HEK293T (cell line): ENCODE measurements at regions not wholly inside any gene's neighbourhood (a gene's known extent, or its start where the extent isn't known, plus 50 kb on each side); places are given as distances from the start of the nearest gene placed in this dataset.

Experiments used
- CTCF ChIA-PET: fragments of 350-600 bp; formaldehyde crosslinking; extraction: SDS; loops from one replicate; lab custom pipeline; 2021; ENCODE audit warnings: antibody characterized with exemption, inconsistent platforms; lab: Yijun Ruan, JAX
- POLR2A ChIA-PET: fragments of 350-600 bp; formaldehyde crosslinking; extraction: SDS; loops from one replicate; lab custom pipeline; 2020; ENCODE audit warnings: antibody characterized with exemption, inconsistent platforms; lab: Yijun Ruan, JAX
- DNase-seq: peaks from one replicate; pipeline ENCODE4 v3.0.0; 2012; ENCODE audit warnings: mixed read lengths; ENCODE audit errors: extremely low spot score
- ARNT ChIP-seq: fragments of 450-650 bp; IDR thresholded peaks from 2 replicates; pipeline ENCODE4 v1.6.1; 2017; ENCODE audit warnings: mild to moderate bottlenecking
- BHLHE40 ChIP-seq: fragments of 450-650 bp; IDR thresholded peaks from 2 replicates; pipeline ENCODE4 v1.6.1; 2016; ENCODE audit warnings: mild to moderate bottlenecking, moderate library complexity, borderline replicate concordance
- CTBP1 ChIP-seq: fragments of 450-650 bp; IDR thresholded peaks from 2 replicates; pipeline ENCODE4 v1.6.1; 2016; ENCODE audit warnings: borderline replicate concordance
- ELF4 ChIP-seq: fragments of 450-650 bp; IDR thresholded peaks from 2 replicates; pipeline ENCODE4 v1.6.1; 2017; ENCODE audit warnings: antibody characterized with exemption
- FOXA1 ChIP-seq: fragments of 450-650 bp; IDR thresholded peaks from 2 replicates; pipeline ENCODE4 v1.6.1; 2016; ENCODE audit warnings: mild to moderate bottlenecking
- FOXK2 ChIP-seq: fragments of 450-650 bp; IDR thresholded peaks from 2 replicates; pipeline ENCODE4 v1.6.1; 2016; ENCODE audit warnings: mild to moderate bottlenecking
- FOXM1 ChIP-seq: fragments of 450-650 bp; IDR thresholded peaks from 2 replicates; pipeline ENCODE4 v1.6.1; 2017; ENCODE audit warnings: mild to moderate bottlenecking, borderline replicate concordance
- HDGF ChIP-seq: fragments of 450-650 bp; IDR thresholded peaks from 2 replicates; pipeline ENCODE4 v1.6.1; 2017; ENCODE audit warnings: antibody characterized with exemption, borderline replicate concordance
- L3MBTL2 ChIP-seq: fragments of 450-650 bp; conservative IDR thresholded peaks from 2 replicates; pipeline ENCODE4 v1.6.1; 2016; ENCODE audit warnings: mild to moderate bottlenecking
- LEF1 ChIP-seq: fragments of 450-650 bp; IDR thresholded peaks from 2 replicates; pipeline ENCODE4 v1.6.1; 2017; ENCODE audit warnings: mild to moderate bottlenecking, borderline replicate concordance
- NFRKB ChIP-seq: fragments of 450-650 bp; IDR thresholded peaks from 2 replicates; pipeline ENCODE4 v1.6.1; 2016; ENCODE audit warnings: mild to moderate bottlenecking, moderate library complexity
- PKNOX1 ChIP-seq: fragments of 450-650 bp; IDR thresholded peaks from 2 replicates; pipeline ENCODE4 v1.6.1; 2016
- SP1 ChIP-seq: fragments of 450-650 bp; IDR thresholded peaks from 2 replicates; pipeline ENCODE4 v1.6.1; 2017
- SUZ12 ChIP-seq: fragments of 450-650 bp; IDR thresholded peaks from 2 replicates; pipeline ENCODE4 v1.6.1; 2016; ENCODE audit warnings: mild to moderate bottlenecking
- TARDBP ChIP-seq: fragments of 450-650 bp; IDR thresholded peaks from 2 replicates; pipeline ENCODE4 v1.6.1; 2016
- ZNF384 ChIP-seq: fragments of 450-650 bp; IDR thresholded peaks from 2 replicates; pipeline ENCODE4 v1.6.1; 2016

GRCh38 chr6:90914312-90914711 lies 327.4 kb upstream of the MAP3K7 start:
- TF ChIP-seq FOXA1: no peak
- no peak for TF ChIP-seq LEF1
- TF ChIP-seq CTBP1: no peak
- no peak for TF ChIP-seq ELF4
- TF ChIP-seq ZNF384: no peak
- TF ChIP-seq L3MBTL2: no peak
- no peak for TF ChIP-seq HDGF
- no peak for TF ChIP-seq SP1
- TF ChIP-seq NFRKB: no peak
- TF ChIP-seq ARNT: no peak
- no peak for TF ChIP-seq FOXK2
- no peak for TF ChIP-seq TARDBP
- no peak for DNase-seq
- POLR2A ChIA-PET: no interaction called here
- CTCF ChIA-PET: no interaction called here

GRCh38 chr6:90913266-90913960 lies 326.5 kb upstream of the MAP3K7 start:
- TF ChIP-seq BHLHE40 (no peak), SUZ12 (no peak), L3MBTL2 (no peak), NFRKB (no peak), LEF1 (no peak), TARDBP (no peak), PKNOX1 (no peak), ELF4 (no peak), FOXA1 (no peak), CTBP1 (no peak), ARNT (no peak), FOXM1 (no peak), HDGF (no peak), FOXK2 (no peak), ZNF384 (no peak), SP1 (no peak)
- ChIA-PET POLR2A (no interaction called here), CTCF (interaction anchor here (0.5 to 0.6 kb wide), 2 partner anchors 326 to 394 kb away, joined by 3 read pairs; no protein-coding TSS in a partner anchor)
- DNase-seq: no peak

- POLR2A ChIA-PET: no interaction called here
- TF ChIP-seq L3MBTL2 (no peak), PKNOX1 (peak; percentile 55; the same call in 1 of the 2 replicates)
- peak; percentile 21 for DNase-seq
- CTCF ChIA-PET: interaction anchor here (0.6 kb wide), 1 partner anchor 373 kb away, joined by 3 read pairs; no protein-coding TSS in a partner anchor
Measured at GRCh38 chr6:90911642-90912041, 324.8 kb upstream of the MAP3K7 start.

DNA sequence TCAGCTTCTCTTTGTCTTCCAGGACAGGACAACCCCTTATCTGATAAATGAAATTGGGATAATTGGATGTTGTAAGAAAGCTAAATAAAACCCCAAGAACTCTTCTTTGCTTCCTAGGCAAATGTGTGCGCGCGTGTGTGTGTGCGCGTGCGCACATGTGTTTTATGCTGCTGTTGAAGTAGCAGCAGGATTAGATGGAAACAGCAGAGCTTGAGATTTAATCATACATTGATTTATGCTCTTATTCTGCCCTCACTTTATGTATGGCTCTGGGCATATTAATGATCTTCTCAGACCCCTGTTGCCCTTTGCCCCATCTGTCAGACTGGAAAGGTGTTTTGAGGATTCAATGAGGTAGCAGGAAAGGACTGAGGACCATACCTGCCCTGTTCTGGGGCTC lies 324.0 kb upstream of the MAP3K7 start:
- no peak for DNase-seq
- ChIA-PET POLR2A (no interaction called here), CTCF (no interaction called here)
- no peak for TF ChIP-seq FOXA1
- no peak for TF ChIP-seq ELF4
- no peak for TF ChIP-seq SUZ12
- TF ChIP-seq L3MBTL2: no peak
- TF ChIP-seq PKNOX1: no peak
- no peak for TF ChIP-seq LEF1
- TF ChIP-seq CTBP1: no peak
- TF ChIP-seq NFRKB: no peak
- no peak for TF ChIP-seq FOXK2
- no peak for TF ChIP-seq BHLHE40
- no peak for TF ChIP-seq TARDBP
- TF ChIP-seq ARNT: no peak
- no peak for TF ChIP-seq ZNF384
- TF ChIP-seq FOXM1: no peak

- ChIA-PET POLR2A (no interaction called here), CTCF (no interaction called here)
- TF ChIP-seq ELF4: no peak
- no peak for DNase-seq
Measured at GRCh38 chr6:90907931-90908655, 321.2 kb upstream of the MAP3K7 start.

DNA sequence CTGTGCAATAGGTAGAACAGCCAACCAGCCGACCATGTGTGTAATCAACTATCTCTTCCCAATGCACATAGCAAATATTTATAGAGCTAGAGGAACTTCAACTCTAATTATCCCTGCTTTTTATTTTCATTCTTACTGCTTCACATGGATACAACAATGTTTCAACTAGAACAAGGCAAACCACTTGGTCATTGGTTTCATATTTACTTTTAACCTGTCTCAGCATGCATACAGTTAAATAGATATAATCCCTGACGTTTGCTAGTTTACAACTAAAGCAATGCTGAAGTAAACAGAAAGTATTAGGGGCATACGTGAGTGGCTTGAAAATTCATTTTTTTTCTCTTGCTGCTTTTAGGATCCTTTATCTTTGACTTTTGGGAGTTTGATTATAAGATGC lies 318.5 kb upstream of the MAP3K7 start:
- POLR2A ChIA-PET: no interaction called here
- no peak for DNase-seq
- CTCF ChIA-PET: no interaction called here
- no peak for TF ChIP-seq SUZ12
- no peak for TF ChIP-seq L3MBTL2
- no peak for TF ChIP-seq BHLHE40
